Neural progenitor cell (in vitro differentiated cells): ENCODE measurements at regions not wholly inside any gene's neighbourhood (a gene's known extent, or its start where the extent isn't known, plus 50 kb on each side); places are given as distances from the start of the nearest gene placed in this dataset.

ENCODE experiments used
- EZH2phosphoT487 ChIP-seq: fragments of 200-600 bp; sonication (generic); IDR thresholded peaks from 2 replicates; pipeline ENCODE4 v1.6.1; 2017; ENCODE audit warnings: antibody characterized with exemption
- TF ChIP-seq, protein P1 (sequence below): fragments of 200-600 bp; sonication (generic); IDR thresholded peaks from 2 replicates; pipeline ENCODE4 v1.5.1; 2017; ENCODE audit warnings: antibody characterized with exemption, mild to moderate bottlenecking

DNA sequence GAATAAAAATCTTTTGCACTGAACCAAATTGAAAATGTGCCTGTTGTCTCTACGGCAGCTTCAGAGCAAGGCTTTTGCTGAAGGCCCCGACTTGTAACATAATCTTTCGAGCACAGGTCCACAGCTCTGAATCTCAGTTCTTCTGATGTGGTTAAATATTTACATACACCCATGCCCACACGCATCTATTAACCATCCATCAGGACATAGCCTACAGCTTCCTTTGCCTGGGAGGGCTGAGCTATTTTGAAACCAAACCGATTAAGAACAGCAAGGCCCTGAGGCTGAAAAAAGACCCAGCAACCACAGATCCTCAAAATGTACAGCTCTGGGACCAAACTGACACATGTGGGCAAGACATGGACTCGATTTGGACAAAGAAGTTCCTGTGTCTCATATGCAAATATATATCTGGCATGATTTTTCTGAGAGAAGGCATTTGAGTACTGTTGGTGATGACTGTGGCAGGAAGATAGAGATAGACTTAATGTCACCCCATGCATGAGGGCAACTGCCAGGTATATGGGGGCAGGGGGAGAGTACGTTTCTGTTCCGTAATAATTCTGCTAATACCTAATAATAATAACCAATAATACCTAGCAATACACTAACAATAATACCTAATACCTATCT is 322.7 kb upstream of the PLET1 start:
- no peak for TF ChIP-seq EZH2phosphoT487
- TF ChIP-seq, protein P1, sequence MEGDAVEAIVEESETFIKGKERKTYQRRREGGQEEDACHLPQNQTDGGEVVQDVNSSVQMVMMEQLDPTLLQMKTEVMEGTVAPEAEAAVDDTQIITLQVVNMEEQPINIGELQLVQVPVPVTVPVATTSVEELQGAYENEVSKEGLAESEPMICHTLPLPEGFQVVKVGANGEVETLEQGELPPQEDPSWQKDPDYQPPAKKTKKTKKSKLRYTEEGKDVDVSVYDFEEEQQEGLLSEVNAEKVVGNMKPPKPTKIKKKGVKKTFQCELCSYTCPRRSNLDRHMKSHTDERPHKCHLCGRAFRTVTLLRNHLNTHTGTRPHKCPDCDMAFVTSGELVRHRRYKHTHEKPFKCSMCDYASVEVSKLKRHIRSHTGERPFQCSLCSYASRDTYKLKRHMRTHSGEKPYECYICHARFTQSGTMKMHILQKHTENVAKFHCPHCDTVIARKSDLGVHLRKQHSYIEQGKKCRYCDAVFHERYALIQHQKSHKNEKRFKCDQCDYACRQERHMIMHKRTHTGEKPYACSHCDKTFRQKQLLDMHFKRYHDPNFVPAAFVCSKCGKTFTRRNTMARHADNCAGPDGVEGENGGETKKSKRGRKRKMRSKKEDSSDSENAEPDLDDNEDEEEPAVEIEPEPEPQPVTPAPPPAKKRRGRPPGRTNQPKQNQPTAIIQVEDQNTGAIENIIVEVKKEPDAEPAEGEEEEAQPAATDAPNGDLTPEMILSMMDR = no peak
